ENCODE measurements at regions not wholly inside any gene's neighbourhood (a gene's known extent, or its start where the extent isn't known, plus 50 kb on each side); places are given as distances from the start of the nearest gene placed in this dataset.

DNA sequence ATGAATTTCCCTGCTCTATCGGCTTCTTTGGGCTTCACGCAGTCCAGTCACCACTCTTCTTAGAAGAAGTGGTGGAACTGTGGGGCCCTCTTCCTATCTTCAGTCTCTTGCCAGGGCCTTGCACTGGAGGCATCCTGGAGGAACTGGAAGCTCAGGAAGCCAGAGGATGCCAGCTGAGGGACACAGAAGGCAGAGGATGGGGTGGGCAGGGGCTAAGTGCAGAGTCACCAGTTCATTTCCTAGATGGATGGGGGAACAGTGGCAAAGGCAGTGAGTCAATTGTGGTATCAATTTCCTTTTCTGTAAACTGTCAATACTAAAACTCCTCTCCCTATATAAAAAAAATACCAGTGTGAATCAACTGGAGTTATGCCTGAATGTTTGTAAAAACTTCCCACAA is 419.7 kb downstream of the KLF12 start:
- no peak for TF ChIP-seq MXI1 (IDR thresholded peaks at IDR 0.05; ENCODE audit: borderline replicate concordance, low read depth, low read length)
- TF ChIP-seq SMC3 (IDR thresholded peaks at IDR 0.05; ENCODE audit: low read depth, low read length), result no peak
- TF ChIP-seq, protein P1, sequence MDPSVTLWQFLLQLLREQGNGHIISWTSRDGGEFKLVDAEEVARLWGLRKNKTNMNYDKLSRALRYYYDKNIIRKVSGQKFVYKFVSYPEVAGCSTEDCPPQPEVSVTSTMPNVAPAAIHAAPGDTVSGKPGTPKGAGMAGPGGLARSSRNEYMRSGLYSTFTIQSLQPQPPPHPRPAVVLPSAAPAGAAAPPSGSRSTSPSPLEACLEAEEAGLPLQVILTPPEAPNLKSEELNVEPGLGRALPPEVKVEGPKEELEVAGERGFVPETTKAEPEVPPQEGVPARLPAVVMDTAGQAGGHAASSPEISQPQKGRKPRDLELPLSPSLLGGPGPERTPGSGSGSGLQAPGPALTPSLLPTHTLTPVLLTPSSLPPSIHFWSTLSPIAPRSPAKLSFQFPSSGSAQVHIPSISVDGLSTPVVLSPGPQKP (IDR thresholded peaks at IDR 0.05; ENCODE audit: borderline replicate concordance, low read depth, low read length), result no peak
- no peak for TF ChIP-seq MAFK (IDR thresholded peaks at IDR 0.05; ENCODE audit: low read depth, low read length)
- TF ChIP-seq NFE2L2 (IDR thresholded peaks at IDR 0.05; ENCODE audit: low read depth, low read length), result no peak
- TF ChIP-seq CEBPB (IDR thresholded peaks at IDR 0.05; ENCODE audit: low read depth, low read length), result no peak
- TF ChIP-seq, protein P2, sequence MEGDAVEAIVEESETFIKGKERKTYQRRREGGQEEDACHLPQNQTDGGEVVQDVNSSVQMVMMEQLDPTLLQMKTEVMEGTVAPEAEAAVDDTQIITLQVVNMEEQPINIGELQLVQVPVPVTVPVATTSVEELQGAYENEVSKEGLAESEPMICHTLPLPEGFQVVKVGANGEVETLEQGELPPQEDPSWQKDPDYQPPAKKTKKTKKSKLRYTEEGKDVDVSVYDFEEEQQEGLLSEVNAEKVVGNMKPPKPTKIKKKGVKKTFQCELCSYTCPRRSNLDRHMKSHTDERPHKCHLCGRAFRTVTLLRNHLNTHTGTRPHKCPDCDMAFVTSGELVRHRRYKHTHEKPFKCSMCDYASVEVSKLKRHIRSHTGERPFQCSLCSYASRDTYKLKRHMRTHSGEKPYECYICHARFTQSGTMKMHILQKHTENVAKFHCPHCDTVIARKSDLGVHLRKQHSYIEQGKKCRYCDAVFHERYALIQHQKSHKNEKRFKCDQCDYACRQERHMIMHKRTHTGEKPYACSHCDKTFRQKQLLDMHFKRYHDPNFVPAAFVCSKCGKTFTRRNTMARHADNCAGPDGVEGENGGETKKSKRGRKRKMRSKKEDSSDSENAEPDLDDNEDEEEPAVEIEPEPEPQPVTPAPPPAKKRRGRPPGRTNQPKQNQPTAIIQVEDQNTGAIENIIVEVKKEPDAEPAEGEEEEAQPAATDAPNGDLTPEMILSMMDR (conservative IDR thresholded peaks at IDR 0.05; ENCODE audit: low read depth, low read length), result no peak
- no peak for TF ChIP-seq RCOR1 (IDR thresholded peaks at IDR 0.05; ENCODE audit: insufficient replicate concordance, low read length)
- no peak for TF ChIP-seq POLR2A (IDR thresholded peaks at IDR 0.05; ENCODE audit: low read depth, low read length)
- no peak for TF ChIP-seq BHLHE40 (IDR thresholded peaks at IDR 0.05; ENCODE audit: low read depth, low read length)
- TF ChIP-seq RAD21 (IDR thresholded peaks at IDR 0.05; ENCODE audit: low read length), result no peak
- no peak for TF ChIP-seq MAZ (IDR thresholded peaks at IDR 0.05; ENCODE audit: borderline replicate concordance, low read depth, low read length)
- TF ChIP-seq, protein P3, sequence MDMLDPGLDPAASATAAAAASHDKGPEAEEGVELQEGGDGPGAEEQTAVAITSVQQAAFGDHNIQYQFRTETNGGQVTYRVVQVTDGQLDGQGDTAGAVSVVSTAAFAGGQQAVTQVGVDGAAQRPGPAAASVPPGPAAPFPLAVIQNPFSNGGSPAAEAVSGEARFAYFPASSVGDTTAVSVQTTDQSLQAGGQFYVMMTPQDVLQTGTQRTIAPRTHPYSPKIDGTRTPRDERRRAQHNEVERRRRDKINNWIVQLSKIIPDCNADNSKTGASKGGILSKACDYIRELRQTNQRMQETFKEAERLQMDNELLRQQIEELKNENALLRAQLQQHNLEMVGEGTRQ (IDR thresholded peaks at IDR 0.05; ENCODE audit: low read depth, low read length), result no peak
- no peak for TF ChIP-seq FOS (IDR thresholded peaks at IDR 0.05; ENCODE audit: low read depth, low read length)
- no peak for TF ChIP-seq RFX5 (IDR thresholded peaks at IDR 0.05; ENCODE audit: low read depth, low read length)
- TF ChIP-seq CHD1 (IDR thresholded peaks at IDR 0.05; ENCODE audit: low read depth, low read length), result no peak
- Histone ChIP-seq H3K4me1 (ENCODE audit: control insufficient read depth, insufficient read depth, low read length) (no peaks in the 10 kb centered on the region), H4K20me1 (ENCODE audit: insufficient read depth, low read length) (no peaks in the 10 kb centered on the region), H2BK120ac (ENCODE audit: low read depth, low read length) (no peak overlapping the region), H2AK5ac (ENCODE audit: low read depth, low read length) (no peak overlapping the region), H2BK5ac (ENCODE audit: low read depth, low read length, poor library complexity, severe bottlenecking) (no peak overlapping the region), H2BK15ac (ENCODE audit: low read depth, low read length) (no peak overlapping the region), H3K9ac (ENCODE audit: low read depth, low read length) (no peak overlapping the region), H3K18ac (ENCODE audit: low read depth, low read length) (no peak overlapping the region), H3K14ac (replicated peaks; ENCODE audit: low read depth, low read length) (no peak overlapping the region), H3K9me1 (ENCODE audit: insufficient read depth, low read length) (peaks cover 1% of the 10 kb centered on the region; the same call in 1 of the 2 replicates), H3K23ac (ENCODE audit: low read depth, low read length) (no peak overlapping the region), H2BK20ac (ENCODE audit: low read depth, low read length) (no peak overlapping the region), H4K91ac (ENCODE audit: insufficient read depth, low read depth, low read length) (no peak overlapping the region), H4K8ac (ENCODE audit: low read depth in 2 of 2, low read length in 2 of 2) (no peak overlapping the region), H3K4me3 (ENCODE audit: insufficient read depth, low read depth, low read length) (no peak overlapping the region), H3K4ac (ENCODE audit: low read depth, low read length) (no peak overlapping the region), H3K4me2 (ENCODE audit: low read depth, low read length) (no peak overlapping the region), H2AK9ac (replicated peaks; ENCODE audit: low read depth, low read length, poor library complexity) (no peak overlapping the region), H3K36me3 (ENCODE audit: control insufficient read depth, insufficient read depth, low read length) (peaks cover 15% of the 10 kb centered on the region), H3K56ac (ENCODE audit: extremely low read depth, insufficient read depth, low read length) (no peak overlapping the region), H3K9me3 (ENCODE audit: control insufficient read depth, insufficient read depth, low read length) (no peaks in the 10 kb centered on the region), H2AFZ (replicated peaks; ENCODE audit: low read length, poor library complexity) (no peak overlapping the region), H3K27me3 (ENCODE audit: control insufficient read depth, insufficient read depth, low read length) (no peaks in the 10 kb centered on the region), H4K5ac (ENCODE audit: low read depth, low read length) (no peak overlapping the region), H3K79me1 (ENCODE audit: low read depth in 1 of 2, low read length in 2 of 2) (peaks cover 0 to 12% of the 10 kb centered on the region in 2 experiments; a peak in 1 of 4 replicates), H3K27ac (ENCODE audit: insufficient read depth, low read length) (no peak overlapping the region)
- in situ Hi-C loops (cut with MboI; ENCODE audit: low sequenced_read_pairs), result loop anchor here (25.0 kb wide), 1 partner anchor 902 kb away; no protein-coding TSS in a partner anchor
- ATAC-seq (ENCODE audit: low read depth), result no peak
- POLR2A ChIA-PET (ENCODE audit: unreplicated experiment), result no interaction called here
- dilution Hi-C loops (cut with HindIII; ENCODE audit: low sequenced_read_pairs, unreplicated experiment), result no loop called here
- no peak for DNase-seq
- no TSS peak for BruUV-seq (replicated peaks)
- no CpG with 5 or more reads among the region's 2 CpGs for WGBS, 2 experiments (ENCODE audit: extremely low coverage in 2 of 2, insufficient read length in 1 of 2)
- intact Hi-C loops (cut with micrococcal nuclease), result no loop called here
- CTCF ChIA-PET, result no interaction called here
